Fibroblast of lung (primary cell): ENCODE measurements at regions not wholly inside any gene's neighbourhood (a gene's known extent, or its start where the extent isn't known, plus 50 kb on each side); places are given as distances from the start of the nearest gene placed in this dataset.

ENCODE experiments used
- DNase-seq, 2 donors: peaks; one replicate each; pipeline versions ENCODE4 v3.0.0 to v3.0.0-alpha.2; 2010; ENCODE audit warnings: low read depth in 2 of 2
- H2AFZ ChIP-seq: 2 replicates; pipeline ENCODE4 v1.5.1; 2012; ENCODE audit warnings: low read length, control low read depth, inconsistent platforms
- H3K27ac ChIP-seq: 2 replicates; pipeline ENCODE4 v1.5.1; 2011; ENCODE audit warnings: low read length, control low read depth; ENCODE audit not compliant: insufficient read depth
- H3K27me3 ChIP-seq: 2 replicates; pipeline ENCODE4 v1.5.1; 2011; ENCODE audit warnings: mild to moderate bottlenecking, low read length; ENCODE audit not compliant: control insufficient read depth, insufficient read depth
- H3K36me3 ChIP-seq: 2 replicates; pipeline ENCODE4 v1.5.1; 2011; ENCODE audit warnings: low read length; ENCODE audit not compliant: control insufficient read depth, insufficient read depth
- H3K4me1 ChIP-seq: 2 replicates; pipeline ENCODE4 v1.5.1; 2011; ENCODE audit warnings: low read length; ENCODE audit not compliant: control insufficient read depth, insufficient read depth; ENCODE audit errors: extremely low read depth
- H3K4me2 ChIP-seq: 2 replicates; pipeline ENCODE4 v1.5.1; 2011; ENCODE audit warnings: low read length, control low read depth; ENCODE audit not compliant: insufficient read depth; ENCODE audit errors: extremely low read depth
- H3K4me3 ChIP-seq, 4 experiments: fragments of 200-600 bp in 1 of 4; sonication (generic) in 1 of 4; replicated peaks in 1 of 4; 2 replicates each; pipeline ENCODE4 v1.5.1; 2011 to 2016; ENCODE audit warnings: low read length in 4 of 4, low read depth in 3 of 4, mild to moderate bottlenecking in 3 of 4, control low read depth in 2 of 4, inconsistent platforms in 1 of 4, mixed read lengths in 1 of 4; ENCODE audit not compliant: insufficient read depth in 1 of 4; ENCODE audit errors: control extremely low read depth in 1 of 4
- H3K79me2 ChIP-seq: 2 replicates; pipeline ENCODE4 v1.5.1; 2012; ENCODE audit warnings: mild to moderate bottlenecking, low read length, inconsistent platforms; ENCODE audit not compliant: control insufficient read depth, insufficient read depth
- H3K9ac ChIP-seq: 2 replicates; pipeline ENCODE4 v1.5.1; 2011; ENCODE audit warnings: mild to moderate bottlenecking, low read length, control low read depth; ENCODE audit not compliant: insufficient read depth
- H3K9me3 ChIP-seq: 2 replicates; pipeline ENCODE4 v1.5.1; 2012; ENCODE audit warnings: low read depth, low read length; ENCODE audit not compliant: control insufficient read depth, insufficient read depth
- H4K20me1 ChIP-seq: 2 replicates; pipeline ENCODE4 v1.5.1; 2011; ENCODE audit warnings: low read length; ENCODE audit not compliant: control insufficient read depth, insufficient read depth; ENCODE audit errors: extremely low read depth
- CTCF ChIP-seq, 2 donors: IDR thresholded peaks in 1 of 2; conservative IDR thresholded peaks in 1 of 2; 1 replicate in 1 of 2; 2 replicates in 1 of 2; pipeline ENCODE4 v1.5.1; 2011 to 2012; ENCODE audit warnings: low read length in 2 of 2, control low read depth in 1 of 2, inconsistent platforms in 1 of 2, low read depth in 1 of 2, mild to moderate bottlenecking in 1 of 2
- EZH2 ChIP-seq: IDR thresholded peaks from 2 replicates; pipeline ENCODE4 v1.5.1; 2012; ENCODE audit warnings: low read length, control low read depth, mild to moderate bottlenecking; ENCODE audit errors: missing control alignments

- no peaks in the 10 kb centered on the region for H3K9me3 ChIP-seq
- no peaks in the 10 kb centered on the region for H3K4me1 ChIP-seq
- H3K9ac ChIP-seq, result no peak overlapping the region
- no peak for DNase-seq
- H3K27ac ChIP-seq, result no peak overlapping the region
- H3K36me3 ChIP-seq, result no peaks in the 10 kb centered on the region
- no peak overlapping the region for H3K4me3 ChIP-seq
- no peaks in the 10 kb centered on the region for H3K79me2 ChIP-seq
- H3K4me2 ChIP-seq, result no peak overlapping the region
- TF ChIP-seq CTCF (conservative IDR thresholded peaks at IDR 0.05 in 1 of 2, IDR thresholded peaks at IDR 0.05 in 1 of 2; ENCODE audit: low read depth in 1 of 2, low read length in 2 of 2), result no peak
- no peak for TF ChIP-seq EZH2
- H3K27me3 ChIP-seq, result no peaks in the 10 kb centered on the region
- no peaks in the 10 kb centered on the region for H4K20me1 ChIP-seq
- no peak overlapping the region for H2AFZ ChIP-seq
These were observed 106.0 kb upstream of the KIF2A start for GRCh38 chr5:62199792-62200716.

GRCh38 chr5:62206150-62206829, 99.7 kb upstream of the KIF2A start:
- H3K27me3 ChIP-seq, result no peaks in the 10 kb centered on the region
- no peaks in the 10 kb centered on the region for H3K9me3 ChIP-seq
- no peak for DNase-seq
- H3K4me3 ChIP-seq, result no peak overlapping the region
- no peaks in the 10 kb centered on the region for H3K36me3 ChIP-seq
- H3K27ac ChIP-seq, result no peak overlapping the region
- no peak overlapping the region for H2AFZ ChIP-seq
- no peaks in the 10 kb centered on the region for H3K79me2 ChIP-seq
- no peaks in the 10 kb centered on the region for H4K20me1 ChIP-seq
- TF ChIP-seq CTCF (conservative IDR thresholded peaks at IDR 0.05 in 1 of 2, IDR thresholded peaks at IDR 0.05 in 1 of 2; ENCODE audit: low read depth in 1 of 2, low read length in 2 of 2), result peak in 1 of 2 donors; percentile 12
- no peak for TF ChIP-seq EZH2
- H3K4me2 ChIP-seq, result no peak overlapping the region
- H3K9ac ChIP-seq, result no peak overlapping the region
- no peaks in the 10 kb centered on the region for H3K4me1 ChIP-seq

DNA sequence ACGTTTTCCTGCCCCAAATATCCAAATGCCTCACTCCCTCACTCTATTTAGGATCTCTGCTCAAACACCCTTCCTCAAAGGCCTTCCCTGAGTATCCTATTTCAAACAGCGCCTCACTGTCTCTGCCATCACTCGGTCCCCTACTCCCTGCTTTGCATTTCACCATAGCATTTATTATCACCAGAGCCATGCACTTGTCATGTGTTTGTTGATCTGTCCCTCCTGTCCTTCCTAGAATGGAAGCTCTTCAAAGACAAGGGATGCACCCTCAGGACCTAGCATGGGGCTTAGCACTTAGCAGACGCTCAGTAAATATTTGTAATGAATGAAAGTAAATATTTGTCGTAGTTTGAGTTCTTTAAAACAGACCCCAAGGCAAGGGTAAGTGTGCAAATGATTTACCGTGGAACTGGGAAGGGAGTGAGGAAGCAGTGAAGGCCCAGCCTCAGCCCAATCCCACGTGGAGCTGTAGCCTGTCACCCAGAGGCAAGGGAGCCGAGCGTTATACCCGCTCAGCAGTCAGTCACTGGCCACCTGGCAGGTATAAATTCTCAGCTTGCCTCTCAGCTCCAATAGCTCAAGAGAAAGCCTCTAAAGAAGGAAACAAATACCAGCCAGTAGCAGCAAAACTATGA, 97.7 kb upstream of the KIF2A start:
- Histone ChIP-seq H2AFZ (no peak overlapping the region), H3K27me3 (no peaks in the 10 kb centered on the region), H3K79me2 (no peaks in the 10 kb centered on the region), H3K4me1 (no peaks in the 10 kb centered on the region), H4K20me1 (no peaks in the 10 kb centered on the region), H3K4me3 (no peak overlapping the region), H3K36me3 (no peaks in the 10 kb centered on the region), H3K27ac (no peak overlapping the region), H3K9me3 (no peaks in the 10 kb centered on the region), H3K9ac (no peak overlapping the region), H3K4me2 (no peak overlapping the region)
- TF ChIP-seq CTCF (conservative IDR thresholded peaks at IDR 0.05 in 1 of 2, IDR thresholded peaks at IDR 0.05 in 1 of 2; ENCODE audit: low read depth in 1 of 2, low read length in 2 of 2) (no peak), EZH2 (no peak)
- no peak for DNase-seq
